ENCODE measurements at regions not wholly inside any gene's neighbourhood (a gene's known extent, or its start where the extent isn't known, plus 50 kb on each side); places are given as distances from the start of the nearest gene placed in this dataset.

- 86% methylated on average over 1 of the region's 1 CpG for WGBS
- Histone ChIP-seq H3K9ac (ENCODE audit: low read depth in 1 of 2, low read length in 2 of 2) (no peak overlapping the region), H3K27ac (ENCODE audit: low read depth in 1 of 2, low read length in 2 of 2) (no peak overlapping the region), H3K36me3 (ENCODE audit: control insufficient read depth in 4 of 4, insufficient read depth in 3 of 4, low read depth in 1 of 4, low read length in 3 of 4) (no peaks in the 10 kb centered on the region), H3K4me1 (ENCODE audit: control insufficient read depth in 4 of 4, insufficient read depth in 4 of 4, low read length in 3 of 4) (no peaks in the 10 kb centered on the region), H3K9me3 (ENCODE audit: control insufficient read depth in 4 of 4, low read length in 3 of 4) (no peaks in the 10 kb centered on the region), H3K4me3 (ENCODE audit: low read depth in 1 of 3, low read length in 3 of 3) (no peak overlapping the region), H3K27me3 (ENCODE audit: control insufficient read depth in 4 of 4, insufficient read depth in 4 of 4, low read length in 3 of 4) (no peaks in the 10 kb centered on the region)
- TF ChIP-seq SP1 (IDR thresholded peaks at IDR 0.05), result no peak
- no peak for TF ChIP-seq NR2F2 (IDR thresholded peaks at IDR 0.05)
- no peak for TF ChIP-seq JUND (IDR thresholded peaks at IDR 0.05)
- no peak for TF ChIP-seq FOXA1 (IDR thresholded peaks at IDR 0.05)
- TF ChIP-seq ATF3 (IDR thresholded peaks at IDR 0.05), result no peak
- no peak for TF ChIP-seq MAX (IDR thresholded peaks at IDR 0.05)
- TF ChIP-seq GABPA (IDR thresholded peaks at IDR 0.05 in 1 of 2, conservative IDR thresholded peaks at IDR 0.05 in 1 of 2), result no peak
- DNase-seq (ENCODE audit: low spot score), result no peak
Observed at GRCh38 chr15:46328821-46329220, 694.0 kb downstream of the SQOR start.

GRCh38 chr15:46329876-46330275, 695.0 kb downstream of the SQOR start:
- no peak overlapping the region for H3K9ac ChIP-seq (ENCODE audit: low read depth in 1 of 2, low read length in 2 of 2)
- DNase-seq (ENCODE audit: low spot score), result no peak
- no peaks in the 10 kb centered on the region for H3K9me3 ChIP-seq (ENCODE audit: control insufficient read depth in 4 of 4, low read length in 3 of 4)
- 85% methylated on average over 1 of the region's 1 CpG for WGBS
- no peaks in the 10 kb centered on the region for H3K27me3 ChIP-seq (ENCODE audit: control insufficient read depth in 4 of 4, insufficient read depth in 4 of 4, low read length in 3 of 4)
- H3K4me1 ChIP-seq (ENCODE audit: control insufficient read depth in 4 of 4, insufficient read depth in 4 of 4, low read length in 3 of 4), result no peaks in the 10 kb centered on the region
- H3K4me3 ChIP-seq (ENCODE audit: low read depth in 1 of 3, low read length in 3 of 3), result no peak overlapping the region
- no peaks in the 10 kb centered on the region for H3K36me3 ChIP-seq (ENCODE audit: control insufficient read depth in 4 of 4, insufficient read depth in 3 of 4, low read depth in 1 of 4, low read length in 3 of 4)
- H3K27ac ChIP-seq (ENCODE audit: low read depth in 1 of 2, low read length in 2 of 2), result no peak overlapping the region
- TF ChIP-seq RAD21 (IDR thresholded peaks at IDR 0.05) (no peak), HNF4G (IDR thresholded peaks at IDR 0.05) (no peak), SP1 (IDR thresholded peaks at IDR 0.05) (no peak), EGR1 (IDR thresholded peaks at IDR 0.05; ENCODE audit: low read depth in 2 of 2) (no peak), RXRA (IDR thresholded peaks at IDR 0.05) (no peak), FOXA1 (IDR thresholded peaks at IDR 0.05) (no peak), CTCF (IDR thresholded peaks at IDR 0.05; ENCODE audit: low read depth, low read length, missing input control) (no peak), MAX (IDR thresholded peaks at IDR 0.05) (no peak), HNF4A (conservative IDR thresholded peaks at IDR 0.05) (no peak), ATF3 (IDR thresholded peaks at IDR 0.05) (no peak), GABPA (IDR thresholded peaks at IDR 0.05 in 1 of 2, conservative IDR thresholded peaks at IDR 0.05 in 1 of 2) (no peak), REST (IDR thresholded peaks at IDR 0.05) (no peak)
